CD4-positive, alpha-beta T cell (primary cell): ENCODE measurements at regions not wholly inside any gene's neighbourhood (a gene's known extent, or its start where the extent isn't known, plus 50 kb on each side); places are given as distances from the start of the nearest gene placed in this dataset.

Source experiments
- ATAC-seq: fragments of 200-7000 bp; cut with Tn5 transposase; one replicate; pipeline ENCODE4 v1.10.0; 2022; ENCODE audit warnings: mild to moderate bottlenecking; ENCODE audit not compliant: poor library complexity
- CTCF ChIA-PET: fragments of 350-600 bp; sonication (Branson Sonifier 250); formaldehyde crosslinking; loops from one replicate; lab custom pipeline; 2021; ENCODE audit warnings: antibody characterized with exemption, inconsistent platforms; lab: Charles Lee
- POLR2A ChIA-PET: fragments of 350-600 bp; sonication (Branson Sonifier 250); formaldehyde crosslinking; loops from one replicate; lab custom pipeline; 2021; ENCODE audit warnings: antibody characterized with exemption, inconsistent platforms; lab: Charles Lee
- DNase-seq, 14 experiments: peaks; one replicate each; pipeline ENCODE4 v3.0.0-alpha.2; 2013 to 2020; ENCODE audit warnings: mixed read lengths in 2 of 14
- H3K27ac ChIP-seq, 2 donors: one replicate each; pipeline versions ENCODE4 v1.5.1 to v1.7.0; 2013; ENCODE audit warnings: low read length in 2 of 2, low read depth in 1 of 2, mild to moderate bottlenecking in 1 of 2
- H3K27me3 ChIP-seq, 2 experiments: 1 replicate in 1 of 2; 2 replicates in 1 of 2; pipeline versions ENCODE4 v1.6.1 to v1.7.0; 2013; ENCODE audit warnings: low read length in 2 of 2, control low read depth in 1 of 2, mild to moderate bottlenecking in 1 of 2, moderate library complexity in 1 of 2; ENCODE audit not compliant: insufficient read depth in 2 of 2, control insufficient read depth in 1 of 2
- H3K36me3 ChIP-seq: one replicate; pipeline ENCODE4 v1.6.1; 2013; ENCODE audit warnings: low read length, control low read depth; ENCODE audit not compliant: insufficient read depth
- H3K4me1 ChIP-seq: one replicate; pipeline ENCODE4 v1.6.1; 2013; ENCODE audit warnings: low read length, control low read depth; ENCODE audit not compliant: insufficient read depth
- H3K4me3 ChIP-seq: one replicate; pipeline ENCODE4 v1.5.1; 2013; ENCODE audit warnings: mild to moderate bottlenecking, low read length, moderate library complexity
- H3K9me3 ChIP-seq, 2 experiments: 1 replicate in 1 of 2; 2 replicates in 1 of 2; pipeline versions ENCODE4 v1.6.1 to v1.7.0; 2013; ENCODE audit warnings: low read length in 2 of 2, mild to moderate bottlenecking in 2 of 2, control low read depth in 1 of 2, moderate library complexity in 1 of 2; ENCODE audit not compliant: control insufficient read depth in 1 of 2, insufficient read depth in 1 of 2
- H3K27ac Mint-ChIP-seq: one replicate; pipeline ENCODE4 v1.8.0; 2020; ENCODE audit warnings: mixed read lengths
- H3K27me3 Mint-ChIP-seq: one replicate; pipeline ENCODE4 v1.8.0; 2021; ENCODE audit warnings: mixed read lengths
- H3K36me3 Mint-ChIP-seq: one replicate; pipeline ENCODE4 v1.8.0; 2021; ENCODE audit warnings: low read depth, mixed read lengths
- H3K4me1 Mint-ChIP-seq: one replicate; pipeline ENCODE4 v1.8.0; 2021; ENCODE audit warnings: low read depth, mixed read lengths
- H3K4me3 Mint-ChIP-seq: one replicate; pipeline ENCODE4 v1.8.0; 2020; ENCODE audit warnings: mild to moderate bottlenecking, mixed read lengths
- H3K9me3 Mint-ChIP-seq: one replicate; pipeline ENCODE4 v1.8.0; 2020; ENCODE audit warnings: mixed read lengths
- intact Hi-C, 2 experiments: fragments of 100-400 bp; cut with DNase I in 1 of 2; cut with micrococcal nuclease in 1 of 2; formaldehyde crosslinking; loops; one replicate each; pipeline versions ENCODE4 v1.15.1 to v1.9.0; 2023 to 2025; cut with DNase I, micrococcal nuclease
- TF ChIP-seq, protein P1 (sequence below): fragments of 200-600 bp; IDR thresholded peaks from one replicate; pipeline ENCODE4 v1.8.0; 2022; ENCODE audit warnings: antibody characterized with exemption, mild to moderate bottlenecking

DNA sequence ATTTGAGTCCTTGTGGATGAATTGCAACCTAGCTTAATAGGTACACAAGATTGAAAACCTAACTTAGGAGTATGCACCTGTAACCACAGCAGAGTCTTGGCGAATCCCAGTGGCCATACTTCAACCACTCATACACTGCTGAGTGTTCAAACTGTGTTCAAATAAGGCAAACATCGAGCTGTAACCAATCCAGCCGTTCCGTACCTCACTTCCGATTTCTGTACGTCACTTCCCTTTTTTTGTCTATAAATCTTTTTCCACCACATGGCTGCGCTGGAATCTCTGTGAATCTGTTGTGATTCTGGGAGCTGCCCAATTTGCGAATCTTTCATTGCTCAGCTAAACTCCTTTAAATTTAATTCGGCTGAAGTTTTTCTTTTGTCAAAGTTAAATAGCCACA is 190.6 kb downstream of the MAF start:
- peaks cover 0 to 4% of the 10 kb centered on the region in 2 experiments for H3K9me3 ChIP-seq
- ATAC-seq (no peak), DNase-seq (peak in 1 of 14 experiments; percentile 23)
- Mint-ChIP-seq H3K36me3 (no peaks in the 10 kb centered on the region), H3K9me3 (no peaks in the 10 kb centered on the region), H3K4me1 (peaks cover 20% of the 10 kb centered on the region), H3K27me3 (no peaks in the 10 kb centered on the region), H3K27ac (no peak overlapping the region), H3K4me3 (no peak overlapping the region)
- H3K27ac ChIP-seq: no peak overlapping the region
- ChIA-PET POLR2A (no interaction called here), CTCF (no interaction called here)
- no peak overlapping the region for H3K4me3 ChIP-seq
- peaks cover 0 to 3% of the 10 kb centered on the region in 2 experiments for H3K27me3 ChIP-seq
- H3K36me3 ChIP-seq: no peaks in the 10 kb centered on the region
- intact Hi-C loops: no loop called here
- TF ChIP-seq, protein P1, sequence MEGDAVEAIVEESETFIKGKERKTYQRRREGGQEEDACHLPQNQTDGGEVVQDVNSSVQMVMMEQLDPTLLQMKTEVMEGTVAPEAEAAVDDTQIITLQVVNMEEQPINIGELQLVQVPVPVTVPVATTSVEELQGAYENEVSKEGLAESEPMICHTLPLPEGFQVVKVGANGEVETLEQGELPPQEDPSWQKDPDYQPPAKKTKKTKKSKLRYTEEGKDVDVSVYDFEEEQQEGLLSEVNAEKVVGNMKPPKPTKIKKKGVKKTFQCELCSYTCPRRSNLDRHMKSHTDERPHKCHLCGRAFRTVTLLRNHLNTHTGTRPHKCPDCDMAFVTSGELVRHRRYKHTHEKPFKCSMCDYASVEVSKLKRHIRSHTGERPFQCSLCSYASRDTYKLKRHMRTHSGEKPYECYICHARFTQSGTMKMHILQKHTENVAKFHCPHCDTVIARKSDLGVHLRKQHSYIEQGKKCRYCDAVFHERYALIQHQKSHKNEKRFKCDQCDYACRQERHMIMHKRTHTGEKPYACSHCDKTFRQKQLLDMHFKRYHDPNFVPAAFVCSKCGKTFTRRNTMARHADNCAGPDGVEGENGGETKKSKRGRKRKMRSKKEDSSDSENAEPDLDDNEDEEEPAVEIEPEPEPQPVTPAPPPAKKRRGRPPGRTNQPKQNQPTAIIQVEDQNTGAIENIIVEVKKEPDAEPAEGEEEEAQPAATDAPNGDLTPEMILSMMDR: no peak
- peaks cover 10% of the 10 kb centered on the region for H3K4me1 ChIP-seq

DNA sequence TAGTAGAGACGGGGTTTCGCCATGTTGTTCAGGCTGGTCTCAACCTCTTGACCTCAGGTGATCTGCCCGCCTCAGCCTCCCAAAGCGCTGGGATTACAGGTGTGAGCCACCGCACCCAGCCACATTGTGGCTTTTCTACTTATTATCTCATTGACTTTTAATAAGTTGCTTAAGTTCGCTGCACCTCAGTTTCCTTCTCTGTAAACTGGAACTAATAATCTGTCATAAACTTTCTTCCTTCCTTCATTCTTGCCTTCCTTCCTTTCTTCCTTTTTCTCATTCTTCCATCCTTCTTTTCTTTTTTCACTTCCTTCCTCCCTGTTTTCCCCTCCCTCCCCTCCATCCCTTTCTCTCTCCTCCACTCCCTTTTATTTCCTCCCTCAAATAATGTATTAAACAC is 192.2 kb downstream of the MAF start:
- no peak overlapping the region for H3K27ac Mint-ChIP-seq
- H3K36me3 Mint-ChIP-seq: no peaks in the 10 kb centered on the region
- Histone ChIP-seq H3K9me3 (peaks cover 0 to 4% of the 10 kb centered on the region in 2 experiments), H3K36me3 (no peaks in the 10 kb centered on the region), H3K27me3 (peaks cover 0 to 3% of the 10 kb centered on the region in 2 experiments), H3K4me1 (peaks cover 7% of the 10 kb centered on the region), H3K27ac (no peak overlapping the region), H3K4me3 (no peak overlapping the region)
- ATAC-seq (no peak), DNase-seq (no peak)
- TF ChIP-seq, protein P1: no peak
- H3K9me3 Mint-ChIP-seq: no peaks in the 10 kb centered on the region
- no peak overlapping the region for H3K4me3 Mint-ChIP-seq
- POLR2A ChIA-PET: no interaction called here
- intact Hi-C loops: no loop called here
- H3K4me1 Mint-ChIP-seq: peaks cover 6% of the 10 kb centered on the region
- H3K27me3 Mint-ChIP-seq: no peaks in the 10 kb centered on the region
- CTCF ChIA-PET: no interaction called here

DNA sequence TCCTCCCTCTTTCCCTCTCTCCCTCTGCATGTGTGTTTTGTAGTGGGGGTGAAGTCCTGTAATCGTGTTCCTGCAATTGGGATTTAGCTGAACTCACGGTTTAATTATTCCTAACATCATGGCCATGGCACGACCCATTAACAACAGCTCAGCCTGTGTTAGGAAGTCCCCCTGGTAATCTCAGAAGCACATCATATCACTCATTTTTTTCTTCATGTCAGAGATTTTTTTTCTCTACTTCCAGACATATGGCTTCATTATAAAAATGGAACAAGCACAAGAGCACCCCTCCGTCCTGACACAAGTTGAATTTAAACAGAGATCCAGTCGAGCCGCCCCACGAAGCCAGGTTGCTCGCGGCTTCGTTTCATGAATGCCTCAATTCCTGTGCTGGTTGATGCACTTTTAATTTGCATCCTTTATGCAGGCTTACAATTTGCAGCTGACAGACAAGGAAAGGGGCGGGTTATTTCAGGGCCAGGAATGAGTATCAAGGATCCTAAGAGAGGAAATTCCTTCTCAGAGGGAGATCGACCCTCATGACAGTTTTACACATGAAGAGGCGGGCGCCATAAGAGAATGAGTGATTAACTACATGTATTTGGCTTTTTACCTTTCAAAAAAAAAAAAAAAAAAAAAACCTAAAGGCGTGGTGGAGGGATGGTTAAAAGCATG is 192.9 kb downstream of the MAF start:
- TF ChIP-seq, protein P1: no peak
- H3K27ac Mint-ChIP-seq: no peak overlapping the region
- Histone ChIP-seq H3K27me3 (peaks cover 0 to 3% of the 10 kb centered on the region in 2 experiments), H3K4me1 (peaks cover 3% of the 10 kb centered on the region), H3K27ac (no peak overlapping the region), H3K4me3 (no peak overlapping the region), H3K36me3 (no peaks in the 10 kb centered on the region), H3K9me3 (peaks cover 0 to 4% of the 10 kb centered on the region in 2 experiments)
- ChIA-PET POLR2A (no interaction called here), CTCF (no interaction called here)
- no peak overlapping the region for H3K4me3 Mint-ChIP-seq
- DNase-seq (no peak), ATAC-seq (no peak)
- intact Hi-C loops: no loop called here
- peaks cover 2% of the 10 kb centered on the region for H3K4me1 Mint-ChIP-seq
- no peaks in the 10 kb centered on the region for H3K36me3 Mint-ChIP-seq
- no peaks in the 10 kb centered on the region for H3K27me3 Mint-ChIP-seq
- H3K9me3 Mint-ChIP-seq: no peaks in the 10 kb centered on the region
